NT2/D1 (cell line): ENCODE measurements at regions not wholly inside any gene's neighbourhood (a gene's known extent, or its start where the extent isn't known, plus 50 kb on each side); places are given as distances from the start of the nearest gene placed in this dataset.

Experiments
- YY1 ChIP-seq: IDR thresholded peaks from 2 replicates; pipeline ENCODE4 v1.6.1; 2011; ENCODE audit not compliant: insufficient read length, insufficient read depth
- ZNF274 ChIP-seq: IDR thresholded peaks from 2 replicates; pipeline ENCODE4 v1.6.1; 2011; ENCODE audit warnings: mild to moderate bottlenecking, low read depth, low read length

- TF ChIP-seq ZNF274 (no peak), YY1 (no peak)
These were observed 147.4 kb upstream of the SNX19 start for GRCh38 chr11:131063638-131064037.
